HG02870 (cell line): ENCODE measurements at regions not wholly inside any gene's neighbourhood (a gene's known extent, or its start where the extent isn't known, plus 50 kb on each side); places are given as distances from the start of the nearest gene placed in this dataset.

Experiments used
- ATAC-seq: cut with Tn5 transposase; IDR thresholded peaks from one replicate; pipeline ENCODE4 v1.9.1; 2021; ENCODE audit warnings: mild to moderate bottlenecking, moderate library complexity; ENCODE audit not compliant: unreplicated experiment

DNA sequence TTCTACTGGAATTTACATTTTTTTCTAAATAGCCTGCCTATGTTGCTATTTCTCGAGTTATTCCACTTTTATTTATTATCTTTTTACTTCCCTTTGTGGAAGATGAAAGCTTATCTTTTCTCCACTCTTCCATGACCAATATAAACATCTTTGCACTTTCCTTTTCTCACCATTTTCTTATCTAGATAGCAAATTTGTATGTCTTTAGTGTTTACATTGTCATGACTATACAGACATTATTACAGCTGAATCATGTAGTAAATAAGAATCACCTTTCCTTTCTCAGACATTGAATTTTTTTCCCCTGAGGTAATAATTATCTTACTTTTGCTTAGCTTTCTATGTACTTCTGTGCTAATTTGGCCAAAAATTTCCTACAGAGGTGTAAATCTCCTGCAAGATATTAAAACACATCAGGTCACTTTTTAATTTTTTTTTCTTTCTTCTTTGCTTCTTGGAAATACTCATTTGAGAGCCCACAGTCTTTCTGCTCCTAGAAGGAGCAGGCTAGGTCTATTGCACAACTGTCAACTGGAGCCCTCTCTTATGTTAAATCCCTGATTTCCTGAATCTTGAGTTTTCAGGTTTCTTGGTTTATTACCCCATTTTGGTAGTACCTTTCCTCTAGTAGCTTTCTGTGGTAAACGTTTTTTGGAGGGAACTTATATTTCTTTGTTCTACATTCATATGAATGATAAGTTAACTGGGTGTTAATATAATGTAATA, 109.0 kb upstream of the ATP2B1 start:
- no peak for ATAC-seq

DNA sequence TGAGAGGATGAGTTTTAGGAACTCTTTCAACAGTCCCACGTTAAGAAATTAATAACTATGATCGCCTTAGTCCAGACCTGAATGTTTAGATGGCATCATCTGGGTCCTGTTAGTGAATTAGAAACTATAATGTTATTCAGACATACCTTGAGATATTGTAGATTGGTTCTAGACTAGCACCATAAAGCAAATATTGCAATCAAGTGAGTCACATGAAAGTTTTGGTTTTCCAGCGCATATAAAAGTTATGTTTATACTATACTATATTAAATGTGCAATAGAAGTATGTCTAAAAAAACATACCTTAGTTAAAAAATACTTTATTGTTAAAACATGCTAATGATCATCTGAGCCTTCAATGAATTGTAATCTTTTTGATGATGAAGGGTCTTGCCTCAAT, 106.6 kb upstream of the ATP2B1 start:
- no peak for ATAC-seq

GRCh38 chr12:89803412-89803811, 94.8 kb upstream of the ATP2B1 start:
- ATAC-seq = no peak

DNA sequence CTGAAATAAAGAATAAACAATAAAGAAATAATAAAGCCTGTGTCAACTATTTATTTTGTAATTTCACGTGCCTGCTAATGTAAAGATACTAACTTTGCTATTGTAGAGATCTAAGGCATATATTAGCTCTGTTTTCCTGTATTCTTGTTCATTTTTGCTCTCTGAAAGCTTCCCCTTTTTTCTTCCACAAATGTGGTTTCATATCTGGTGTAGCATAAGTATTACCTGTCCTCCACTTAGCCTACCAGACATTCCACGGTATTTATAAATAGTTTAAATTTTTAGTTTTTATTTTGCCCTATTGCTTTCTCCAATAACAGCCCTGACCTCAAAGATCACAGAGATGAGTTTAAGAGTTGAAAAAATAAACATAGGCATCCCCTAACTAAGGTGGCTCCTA, 92.6 kb upstream of the ATP2B1 start:
- no peak for ATAC-seq

- ATAC-seq = no peak
Observed at GRCh38 chr12:89800435-89800834, 91.8 kb upstream of the ATP2B1 start.

DNA sequence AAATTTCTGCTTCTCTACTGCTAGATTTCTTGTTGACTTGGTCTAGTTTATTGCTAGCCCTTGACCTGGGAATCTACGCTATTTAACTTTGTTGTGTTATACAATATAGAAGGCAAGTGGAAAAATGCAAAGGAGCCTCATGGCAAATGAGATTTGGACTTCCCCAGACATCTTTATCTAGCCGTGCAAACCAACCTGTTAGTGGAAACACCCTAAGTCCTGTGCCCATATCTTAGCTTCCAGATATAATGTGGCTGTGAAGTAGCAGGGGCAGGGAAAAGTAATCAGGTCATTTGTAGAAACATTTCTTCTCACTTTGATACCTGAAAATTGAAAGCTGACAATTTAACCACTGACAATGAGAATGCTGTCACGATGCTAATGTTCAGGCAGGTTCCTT, 90.7 kb upstream of the ATP2B1 start:
- ATAC-seq = no peak

GRCh38 chr12:89797436-89797835, 88.8 kb upstream of the ATP2B1 start:
- ATAC-seq = no peak

GRCh38 chr12:89796798-89797382, 88.3 kb upstream of the ATP2B1 start:
- ATAC-seq = no peak

- no peak for ATAC-seq
Observed at GRCh38 chr12:89793946-89794345, 85.3 kb upstream of the ATP2B1 start.

DNA sequence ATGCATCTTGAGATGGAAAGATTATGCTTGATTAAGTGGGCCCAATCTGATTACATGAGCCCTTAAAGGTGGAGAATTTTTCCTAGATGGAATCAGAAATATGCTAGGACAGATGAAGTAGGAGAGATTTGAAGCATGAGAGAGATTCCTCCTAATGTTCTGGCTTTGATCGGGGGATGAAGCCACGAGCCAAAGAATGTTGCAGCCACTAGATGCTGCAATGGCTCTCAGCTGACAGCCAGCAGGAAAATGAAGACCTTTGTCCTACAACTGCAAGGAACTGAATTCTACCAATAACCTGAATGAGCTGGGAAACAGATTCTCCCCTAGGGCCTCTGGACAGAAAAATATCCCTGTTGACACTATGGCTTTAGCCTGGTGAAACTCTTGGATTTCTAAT, 82.6 kb upstream of the ATP2B1 start:
- ATAC-seq = no peak

DNA sequence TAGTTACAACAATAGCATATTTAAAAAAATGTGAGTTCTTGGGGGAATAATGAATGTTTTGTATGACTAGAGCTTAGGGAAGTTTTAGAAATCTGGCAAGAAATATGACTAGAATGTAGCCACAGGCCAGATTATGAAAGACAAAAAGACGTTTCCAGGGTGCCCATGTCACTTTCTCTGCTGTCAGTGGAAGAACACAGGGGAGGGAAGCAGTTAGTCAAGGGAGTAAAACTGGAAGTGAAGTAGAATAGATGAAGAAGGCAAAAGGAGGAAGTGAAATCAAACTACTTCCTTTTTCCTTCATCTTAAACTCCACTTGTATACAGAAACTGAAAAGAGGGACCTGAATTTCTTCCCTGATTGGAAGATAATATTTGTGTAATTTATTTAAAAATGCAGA, 81.2 kb upstream of the ATP2B1 start:
- ATAC-seq = peak; percentile 95

GRCh38 chr12:89787763-89788162, 79.1 kb upstream of the ATP2B1 start:
- ATAC-seq = no peak

- no peak for ATAC-seq
Observed at GRCh38 chr12:89786177-89786810, 77.7 kb upstream of the ATP2B1 start.

GRCh38 chr12:89783359-89784060, 74.9 kb upstream of the ATP2B1 start:
- ATAC-seq = peak; percentile 52

GRCh38 chr12:89782807-89783206, 74.2 kb upstream of the ATP2B1 start:
- no peak for ATAC-seq

DNA sequence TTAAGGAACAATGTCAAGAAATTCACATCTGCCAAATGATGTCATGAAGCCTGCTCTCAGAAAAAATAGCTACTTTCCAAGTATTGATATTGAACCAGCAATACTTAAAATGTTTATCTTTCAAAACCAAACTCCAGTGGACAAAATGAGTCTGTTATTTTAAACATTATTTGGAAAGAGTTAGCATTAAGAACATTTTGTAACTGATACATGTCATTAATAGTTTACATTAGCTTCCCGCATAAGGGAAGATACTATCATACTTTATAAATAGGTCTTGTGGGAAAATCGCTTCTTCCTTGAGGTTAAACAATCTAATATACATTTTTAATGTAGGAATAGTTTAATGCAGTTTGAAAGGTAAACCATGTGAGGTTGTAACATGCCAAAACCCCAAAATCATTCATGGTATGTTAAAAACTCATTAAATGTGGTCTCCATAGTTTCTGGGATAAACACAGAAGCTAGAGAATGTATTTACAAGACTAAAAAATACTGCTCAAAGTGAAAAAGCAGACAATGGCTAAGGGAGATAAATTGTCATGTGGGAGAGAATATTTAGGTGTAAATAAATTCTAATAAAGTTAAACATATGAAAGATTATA, 73.4 kb upstream of the ATP2B1 start:
- no peak for ATAC-seq

GRCh38 chr12:89781156-89781555, 72.5 kb upstream of the ATP2B1 start:
- no peak for ATAC-seq

DNA sequence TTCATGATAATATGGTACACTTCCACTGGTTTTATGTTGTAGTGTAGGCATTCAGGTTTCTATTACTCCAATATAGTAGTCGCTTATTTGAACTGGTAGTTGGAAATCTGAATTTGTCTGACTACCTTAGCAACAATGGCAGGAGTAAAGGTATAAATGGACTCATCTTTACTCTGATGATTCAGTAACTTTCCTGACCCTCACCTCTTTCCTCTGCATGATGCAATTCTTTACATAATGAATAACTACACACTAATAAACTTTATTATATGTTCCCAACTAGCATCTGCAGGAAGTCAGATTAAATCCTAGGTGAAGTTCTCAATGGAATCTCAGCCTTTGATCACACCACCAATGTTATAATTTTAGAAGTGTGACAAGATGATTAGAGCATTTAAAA, 70.5 kb upstream of the ATP2B1 start:
- ATAC-seq = no peak

GRCh38 chr12:89777733-89778379, 69.2 kb upstream of the ATP2B1 start:
- ATAC-seq = no peak

- no peak for ATAC-seq
Observed at GRCh38 chr12:89775986-89776365, 67.3 kb upstream of the ATP2B1 start.
